ENCODE measurements at regions not wholly inside any gene's neighbourhood (a gene's known extent, or its start where the extent isn't known, plus 50 kb on each side); places are given as distances from the start of the nearest gene placed in this dataset.
"Not testable (repeated sequence)": the region's sequence is repeated elsewhere in the genome, so short reads cannot be mapped to it uniquely, and the experiment has no call there.

- TF ChIP-seq TOX (CRISPR knock-in tag; IDR thresholded peaks at IDR 0.05; ENCODE audit: borderline replicate concordance); ZC3H10 (CRISPR knock-in tag; IDR thresholded peaks at IDR 0.05); ESRRG (CRISPR knock-in tag; IDR thresholded peaks at IDR 0.05); CSRNP3 (CRISPR knock-in tag; IDR thresholded peaks at IDR 0.05); RARB (CRISPR knock-in tag; IDR thresholded peaks at IDR 0.05); CREB5 (CRISPR knock-in tag; IDR thresholded peaks at IDR 0.05; ENCODE audit: low read depth); TCF4 (CRISPR knock-in tag; IDR thresholded peaks at IDR 0.05; ENCODE audit: borderline replicate concordance): not testable (repeated sequence)
These were observed 58.9 kb upstream of the LYSMD4 start for GRCh38 chr15:99791881-99792807.

Data from SK-N-SH treated with all-trans-retinoic acid at 6 μM for 48 hours (cell line).